ENCODE measurements at regions not wholly inside any gene's neighbourhood (a gene's known extent, or its start where the extent isn't known, plus 50 kb on each side); places are given as distances from the start of the nearest gene placed in this dataset.

- ChIA-PET POLR2A (no interaction called here), CTCF (interaction anchor here (1.0 to 1.2 kb wide), 2 partner anchors 20 to 38 kb away, joined by 3 to 4 read pairs; no protein-coding TSS in a partner anchor)
Observed at GRCh38 chr9:85339338-85339737, 402.4 kb downstream of the AGTPBP1 start.

GRCh38 chr9:85334228-85334627 is 407.5 kb downstream of the AGTPBP1 start:
- DNase-seq (ENCODE audit: extremely low spot score) = no peak
- POLR2A ChIA-PET = no interaction called here
- TF ChIP-seq CTCF (IDR thresholded peaks at IDR 0.05; ENCODE audit: control extremely low read depth, extremely low read depth, low read depth, missing control alignments) = no peak
- CTCF ChIA-PET = interaction anchor here (1.1 to 1.8 kb wide), 2 partner anchors 11 to 43 kb away, joined by 3 read pairs; no protein-coding TSS in a partner anchor

More at GRCh38 chr9:85339338-85339737, 402.4 kb downstream of the AGTPBP1 start:
- TF ChIP-seq CTCF (IDR thresholded peaks at IDR 0.05; ENCODE audit: control extremely low read depth, extremely low read depth, low read depth, missing control alignments) = no peak
- no peak for DNase-seq (ENCODE audit: extremely low spot score)

- POLR2A ChIA-PET = no interaction called here
- DNase-seq (ENCODE audit: extremely low spot score) = no peak
- TF ChIP-seq CTCF (IDR thresholded peaks at IDR 0.05; ENCODE audit: control extremely low read depth, extremely low read depth, low read depth, missing control alignments) = no peak
- CTCF ChIA-PET = interaction anchor here (0.8 to 1.9 kb wide), 5 partner anchors 9 to 26 kb away, joined by 3 to 6 read pairs (median 3); no protein-coding TSS in a partner anchor
Observed at GRCh38 chr9:85332487-85332886, 409.3 kb downstream of the AGTPBP1 start.

- no peak for TF ChIP-seq CTCF (IDR thresholded peaks at IDR 0.05; ENCODE audit: control extremely low read depth, extremely low read depth, low read depth, missing control alignments)
- ChIA-PET CTCF (interaction anchor here (1.2 to 1.9 kb wide), 4 partner anchors 13 to 44 kb away, joined by 3 to 6 read pairs (median 4); no protein-coding TSS in a partner anchor), POLR2A (no interaction called here)
- DNase-seq (ENCODE audit: extremely low spot score) = no peak
Observed at GRCh38 chr9:85331626-85332025, 410.1 kb downstream of the AGTPBP1 start.

GRCh38 chr9:85322592-85322991 is 419.2 kb downstream of the AGTPBP1 start:
- no peak for TF ChIP-seq CTCF (IDR thresholded peaks at IDR 0.05; ENCODE audit: control extremely low read depth, extremely low read depth, low read depth, missing control alignments)
- no peak for DNase-seq (ENCODE audit: extremely low spot score)
- ChIA-PET POLR2A (no interaction called here), CTCF (no interaction called here)

- ChIA-PET POLR2A (no interaction called here), CTCF (no interaction called here)
- no peak for DNase-seq (ENCODE audit: extremely low spot score)
- TF ChIP-seq CTCF (IDR thresholded peaks at IDR 0.05; ENCODE audit: control extremely low read depth, extremely low read depth, low read depth, missing control alignments) = no peak
Observed at GRCh38 chr9:85321561-85321960, 420.2 kb downstream of the AGTPBP1 start.

Measured in GM10248 (cell line).